GM10248 (cell line): ENCODE measurements at regions not wholly inside any gene's neighbourhood (a gene's known extent, or its start where the extent isn't known, plus 50 kb on each side); places are given as distances from the start of the nearest gene placed in this dataset.

Experiments
- CTCF ChIA-PET: fragments of 300-600 bp; sonication (Branson Sonifier 250); formaldehyde crosslinking; extraction: SDS; loops from one replicate; lab custom pipeline; 2021; ENCODE audit warnings: antibody characterized with exemption; lab: Yijun Ruan, JAX
- POLR2A ChIA-PET: fragments of 350-650 bp; sonication (Branson Sonifier 250); formaldehyde crosslinking; extraction: SDS; loops from one replicate; lab custom pipeline; 2020; ENCODE audit warnings: antibody characterized with exemption; lab: Yijun Ruan, JAX
- DNase-seq: peaks from one replicate; pipeline ENCODE4 v3.0.0; 2012; ENCODE audit errors: extremely low spot score
- CTCF ChIP-seq: IDR thresholded peaks from 2 replicates; pipeline ENCODE4 v1.5.1; 2012; ENCODE audit warnings: mild to moderate bottlenecking, low read depth; ENCODE audit errors: extremely low read depth, missing control alignments, control extremely low read depth

DNA sequence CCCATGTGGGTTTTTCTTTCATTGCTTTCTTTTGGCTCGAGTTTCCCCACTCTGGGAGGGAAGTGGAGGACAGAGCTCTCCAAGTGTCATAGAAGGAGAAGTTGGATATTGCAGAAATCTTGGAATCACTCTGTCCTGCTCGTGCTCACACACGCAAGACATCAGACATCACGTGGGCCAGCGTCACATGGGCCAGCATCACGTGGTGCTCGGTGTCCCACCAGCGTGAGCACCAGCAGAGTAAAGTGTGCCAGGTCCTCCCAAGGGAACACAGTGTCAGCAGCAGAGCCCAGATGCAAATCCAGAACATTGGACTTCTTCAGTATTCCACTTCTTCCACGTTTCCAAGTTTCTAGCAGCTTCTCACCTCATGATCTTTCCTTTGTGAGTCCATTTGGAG, 327.0 kb downstream of the FOXL1 start:
- DNase-seq = no peak
- CTCF ChIA-PET = no interaction called here
- POLR2A ChIA-PET = no interaction called here
- TF ChIP-seq CTCF = no peak

DNA sequence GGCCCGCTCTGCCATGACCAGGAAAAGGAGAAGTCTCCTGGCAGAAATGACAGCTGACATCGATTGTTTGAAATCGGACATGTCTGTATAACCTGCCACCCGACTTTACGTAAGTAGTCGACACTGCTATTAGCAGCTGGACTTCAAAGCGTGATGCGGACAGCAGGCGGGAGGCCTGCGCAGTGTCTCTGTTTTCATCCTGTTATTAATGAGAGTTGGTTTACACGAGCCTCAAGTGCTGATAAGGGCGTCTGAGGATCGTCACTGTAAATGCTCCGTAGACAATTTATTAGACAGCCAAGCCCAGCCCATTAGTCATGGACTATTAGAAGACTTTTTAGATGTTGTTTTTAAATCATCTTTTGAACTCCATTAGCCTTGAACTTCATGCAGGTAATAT, 328.3 kb downstream of the FOXL1 start:
- POLR2A ChIA-PET = no interaction called here
- CTCF ChIA-PET = no interaction called here

GRCh38 chr16:86909359-86910160, 331.2 kb downstream of the FOXL1 start:
- ChIA-PET CTCF (no interaction called here), POLR2A (no interaction called here)
- no peak for DNase-seq
- no peak for TF ChIP-seq CTCF

More for the DNA sequence above, 328.3 kb downstream of the FOXL1 start:
- no peak for TF ChIP-seq CTCF
- DNase-seq = no peak

DNA sequence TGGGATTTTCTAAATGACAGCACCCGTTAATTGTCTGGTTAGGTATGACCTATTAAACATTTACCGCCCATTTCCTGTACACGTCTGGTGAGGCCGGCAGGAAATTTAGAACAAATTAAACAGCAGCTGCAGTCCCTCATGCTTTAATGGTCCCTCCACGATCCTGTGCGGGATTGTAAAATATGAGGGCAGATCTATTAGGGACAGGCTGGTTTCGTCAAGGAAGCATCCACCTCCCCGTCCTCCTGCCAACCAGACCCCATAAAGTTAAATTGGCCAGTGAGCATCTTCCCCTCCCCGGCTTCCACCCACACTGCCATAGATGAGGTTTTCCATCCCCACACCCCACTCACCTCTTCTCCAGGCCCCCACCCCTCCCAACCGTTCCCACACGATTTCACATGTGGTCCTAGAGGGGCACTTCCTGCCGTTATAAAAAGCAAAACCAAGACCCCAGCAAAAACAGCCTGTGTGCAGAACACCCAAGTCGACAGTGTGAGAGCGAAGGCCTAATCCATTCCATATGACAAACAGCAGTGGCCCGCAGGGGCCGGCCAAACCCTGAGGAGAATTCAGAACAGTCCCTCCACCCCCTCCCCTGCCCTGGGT, 331.9 kb downstream of the FOXL1 start:
- ChIA-PET POLR2A (no interaction called here), CTCF (no interaction called here)
- no peak for TF ChIP-seq CTCF
- DNase-seq = no peak

DNA sequence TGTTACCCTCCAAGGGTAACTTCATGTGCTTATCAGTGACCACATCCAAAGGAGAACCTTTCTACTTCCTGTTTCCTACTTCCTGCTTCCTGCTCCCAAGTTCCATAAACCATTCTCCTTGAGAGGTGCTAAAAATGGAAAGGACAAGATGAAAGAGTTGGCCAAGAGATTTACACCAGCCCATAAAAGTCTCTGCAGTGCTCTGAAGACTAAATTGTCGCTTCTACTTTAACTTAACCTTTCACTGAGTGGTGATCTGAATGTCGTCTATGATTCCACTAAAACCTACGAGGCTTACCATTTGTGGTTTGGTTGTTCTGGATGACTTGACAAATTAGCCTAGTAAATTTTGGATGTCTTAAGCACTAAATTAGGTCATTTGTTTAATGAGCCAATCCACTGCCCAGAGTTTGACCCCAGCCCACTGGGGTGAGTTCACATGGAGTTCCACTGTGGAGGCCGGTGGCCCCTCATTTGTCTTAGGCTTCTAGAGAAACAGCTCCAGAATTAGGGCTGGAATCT, 333.1 kb downstream of the FOXL1 start:
- no peak for TF ChIP-seq CTCF
- DNase-seq = no peak
- ChIA-PET CTCF (interaction anchor here (0.8 kb wide), 1 partner anchor 10 kb away, joined by 3 read pairs; no protein-coding TSS in a partner anchor), POLR2A (no interaction called here)

- POLR2A ChIA-PET = no interaction called here
- CTCF ChIA-PET = interaction anchor here (1.0 kb wide), 1 partner anchor 18 kb away, joined by 3 read pairs; no protein-coding TSS in a partner anchor
Measured at GRCh38 chr16:86913886-86914285, 335.5 kb downstream of the FOXL1 start.

More at GRCh38 chr16:86913886-86914285, 335.5 kb downstream of the FOXL1 start:
- no peak for DNase-seq
- TF ChIP-seq CTCF = no peak
